ENCODE measurements at regions not wholly inside any gene's neighbourhood (a gene's known extent, or its start where the extent isn't known, plus 50 kb on each side); places are given as distances from the start of the nearest gene placed in this dataset.
"Not testable (repeated sequence)": the region's sequence is repeated elsewhere in the genome, so short reads cannot be mapped to it uniquely, and the experiment has no call there.

DNA sequence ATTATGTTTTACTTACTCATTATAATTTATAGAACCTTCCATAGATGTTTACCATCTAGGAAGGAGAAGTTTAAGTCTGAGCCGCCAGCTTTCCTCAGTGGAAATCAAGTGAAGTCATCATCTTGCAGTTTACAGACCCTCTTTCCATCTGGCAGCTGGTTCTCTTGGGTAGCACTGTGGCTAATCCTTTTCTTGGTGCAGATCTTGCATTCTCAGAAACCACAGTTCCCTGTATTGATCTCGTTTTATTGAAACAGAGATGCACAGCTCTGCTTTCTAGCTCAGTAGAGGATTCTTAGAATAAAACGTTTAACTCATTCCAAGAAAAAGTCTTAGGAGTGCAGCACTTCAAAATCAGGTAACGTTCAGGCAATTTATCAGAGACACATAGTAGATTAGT is 1154.7 kb downstream of the FOXD4L5 start:
- not testable (repeated sequence) for DNase-seq (ENCODE audit: low spot score)

DNA sequence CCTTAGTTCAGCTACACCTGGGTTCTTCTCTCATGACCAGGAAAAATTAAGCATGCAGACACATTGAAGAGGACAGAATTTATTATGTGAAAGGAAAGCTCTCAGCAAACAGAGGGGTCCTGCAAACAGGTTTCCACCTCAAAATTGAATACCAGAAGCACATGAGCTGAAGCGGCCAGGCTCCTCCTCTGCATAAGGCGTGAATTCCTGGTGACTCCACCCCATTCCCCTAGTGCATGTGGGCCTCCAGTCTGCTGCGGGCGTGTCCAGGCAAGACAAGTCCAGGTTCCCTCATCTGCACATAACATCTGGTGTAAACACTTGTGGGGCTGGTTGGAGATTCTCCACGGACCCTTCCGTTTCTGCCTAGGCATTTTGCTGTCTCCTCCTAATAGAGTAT is 1156.4 kb downstream of the FOXD4L5 start:
- no peak for DNase-seq (ENCODE audit: low spot score)

DNA sequence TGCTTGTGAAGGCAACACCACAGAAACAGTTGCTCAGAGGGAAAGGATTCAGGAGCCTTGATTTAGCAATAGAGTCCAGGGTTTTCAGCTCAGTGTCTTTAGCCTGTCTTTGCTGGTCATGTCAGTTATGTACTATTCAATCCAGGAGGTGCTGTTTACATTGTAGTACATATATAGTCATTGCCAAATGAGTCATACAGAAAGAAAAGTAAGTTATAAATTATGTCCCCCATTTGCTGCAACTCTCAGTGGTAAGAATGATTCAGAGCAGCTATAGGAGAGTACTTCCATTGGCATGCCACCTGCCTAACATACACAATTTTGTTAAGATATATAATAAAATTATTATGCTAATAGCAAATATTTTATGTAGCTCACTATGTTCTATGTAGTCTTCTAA is 1163.4 kb downstream of the FOXD4L5 start:
- DNase-seq (ENCODE audit: low spot score), result not testable (repeated sequence)

DNA sequence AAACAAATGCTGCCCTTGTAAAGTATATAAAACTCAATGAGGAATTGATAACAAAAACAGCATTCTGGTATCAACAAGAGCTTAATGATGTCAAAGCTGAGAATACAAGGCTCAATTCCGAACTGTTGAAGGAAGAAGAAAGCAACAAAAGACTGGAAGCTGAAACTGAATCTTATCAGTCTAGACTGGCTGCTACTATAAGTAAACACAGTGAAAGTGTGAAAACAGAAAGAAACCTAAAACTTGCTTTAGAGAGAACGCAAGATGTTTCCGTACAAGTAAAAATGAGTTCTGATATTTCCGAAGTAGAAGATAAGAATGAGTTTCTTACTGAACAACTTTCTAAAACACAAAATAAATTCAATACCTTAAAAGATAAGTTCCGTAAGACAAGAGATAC is 1167.7 kb downstream of the FOXD4L5 start:
- not testable (repeated sequence) for DNase-seq (ENCODE audit: low spot score)

DNA sequence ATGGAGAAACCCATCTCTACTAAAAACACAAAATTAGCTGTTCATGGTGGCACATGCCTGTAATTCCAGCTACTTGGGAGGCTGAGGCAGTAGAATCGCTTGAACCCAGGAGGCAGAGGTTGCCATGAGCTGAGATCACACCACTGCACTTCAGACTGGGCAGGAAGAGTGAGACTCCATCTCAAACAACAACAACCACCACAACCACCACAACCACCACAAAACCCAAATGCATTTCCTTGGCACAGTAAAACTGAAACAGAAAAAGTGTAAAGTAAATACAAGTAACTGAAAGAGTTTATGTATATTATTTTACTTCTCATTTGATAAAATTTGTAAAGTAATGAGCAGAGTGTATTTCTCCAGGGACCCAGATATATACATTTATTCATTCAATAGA is 1177.1 kb downstream of the FOXD4L5 start:
- not testable (repeated sequence) for DNase-seq (ENCODE audit: low spot score)

DNA sequence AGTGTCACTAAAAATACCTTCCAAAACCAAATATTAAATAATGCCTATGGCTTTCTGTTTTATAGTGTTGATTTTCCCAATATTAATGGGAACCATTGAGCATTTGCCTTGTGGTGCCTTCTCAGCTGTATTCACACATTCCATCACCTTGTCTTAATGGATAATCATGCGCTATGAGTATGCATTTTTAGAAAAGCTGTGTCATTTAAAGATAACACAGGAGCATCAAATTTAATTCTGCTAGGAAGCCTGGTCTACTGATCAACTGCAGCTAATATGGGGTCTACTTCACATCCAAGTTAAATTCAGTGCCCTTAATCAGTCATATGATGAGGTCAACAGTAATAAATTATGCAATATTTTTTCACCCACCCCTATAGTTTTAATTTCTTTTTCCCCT is 1177.8 kb downstream of the FOXD4L5 start:
- DNase-seq (ENCODE audit: low spot score), result not testable (repeated sequence)

DNA sequence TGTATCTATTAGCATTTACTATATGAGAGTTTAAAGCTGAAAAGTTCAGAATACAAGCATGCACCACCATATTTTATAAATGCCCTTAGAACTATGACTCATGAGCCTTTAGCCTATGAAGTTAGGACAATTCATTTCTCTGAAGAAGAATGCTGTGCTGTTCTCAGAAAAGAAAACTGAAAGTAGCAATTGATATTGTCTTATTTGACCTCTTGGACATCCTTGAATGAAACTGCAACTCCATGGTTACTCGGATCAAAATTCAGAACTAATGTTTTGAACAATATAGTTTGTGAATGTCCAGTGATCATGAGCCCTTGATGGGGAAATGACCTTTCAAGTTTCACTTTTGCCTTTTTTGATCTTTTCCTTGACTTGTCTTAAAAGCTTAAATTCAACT is 1179.8 kb downstream of the FOXD4L5 start:
- DNase-seq (ENCODE audit: low spot score), result not testable (repeated sequence)

DNA sequence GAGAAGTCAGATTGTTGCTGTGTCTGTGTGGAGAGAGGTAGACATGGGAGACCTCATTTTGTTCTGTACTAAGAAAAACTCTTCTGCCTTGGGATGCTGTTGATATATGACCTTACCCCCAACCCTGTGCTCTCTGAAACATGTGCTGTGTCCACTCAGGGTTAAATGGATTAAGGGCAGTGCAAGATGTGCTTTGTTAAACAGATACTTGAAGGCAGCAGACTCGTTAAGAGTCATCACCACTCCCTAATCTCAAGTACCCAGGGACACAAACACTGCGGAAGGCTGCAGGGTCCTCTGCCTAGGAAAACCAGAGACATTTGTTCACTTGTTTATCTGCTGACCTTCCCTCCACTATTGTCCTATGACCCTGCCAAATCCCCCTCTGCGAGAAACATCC is 1183.5 kb downstream of the FOXD4L5 start:
- DNase-seq (ENCODE audit: low spot score), result not testable (repeated sequence)

DNA sequence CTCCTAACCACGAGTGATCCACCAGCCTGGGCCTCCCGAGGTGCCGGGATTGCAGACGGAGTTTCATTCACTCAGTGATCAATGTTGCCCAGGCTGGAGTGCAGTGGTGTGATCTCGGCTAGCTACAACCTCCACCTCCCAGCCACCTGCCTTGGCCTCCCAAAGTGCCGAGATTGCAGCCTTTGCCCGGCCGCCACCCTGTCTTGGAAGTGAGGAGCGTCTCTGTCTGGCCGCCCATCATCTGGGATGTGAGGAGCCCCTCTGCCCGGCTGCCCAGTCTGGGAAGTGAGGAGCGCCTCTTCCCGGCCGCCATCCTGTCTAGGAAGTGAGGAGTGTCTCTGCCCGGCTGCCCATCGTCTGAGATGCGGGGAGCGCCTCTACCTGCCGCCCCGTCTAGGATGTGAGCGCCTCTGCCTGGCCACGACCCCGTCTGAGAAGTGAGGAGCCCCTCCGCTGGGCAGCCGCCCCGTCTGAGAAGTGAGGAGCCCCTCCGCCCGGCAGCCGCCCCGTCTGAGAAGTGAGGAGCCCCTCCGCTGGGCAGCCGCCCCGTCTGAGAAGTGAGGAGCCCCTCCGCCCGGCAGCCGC is 1184.3 kb downstream of the FOXD4L5 start:
- DNase-seq (ENCODE audit: low spot score), result not testable (repeated sequence)

DNA sequence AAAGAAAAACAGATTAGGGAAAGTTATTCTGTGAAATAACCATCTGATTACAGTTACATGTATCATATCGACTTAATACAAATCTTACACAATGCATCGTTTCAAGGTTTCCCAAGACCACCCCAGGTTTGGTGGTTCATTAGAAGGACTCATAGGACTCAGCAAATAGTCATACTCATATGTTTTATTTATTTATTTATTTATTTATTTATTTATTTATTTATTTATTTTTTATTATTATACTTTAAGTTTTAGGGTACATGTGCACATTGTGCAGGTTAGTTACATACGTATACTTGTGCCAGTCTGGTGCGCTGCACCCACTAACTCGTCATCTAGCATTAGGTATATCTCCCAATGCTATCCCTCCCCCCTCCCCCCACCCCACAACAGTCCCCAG is 1199.0 kb downstream of the FOXD4L5 start:
- not testable (repeated sequence) for DNase-seq (ENCODE audit: low spot score)

DNA sequence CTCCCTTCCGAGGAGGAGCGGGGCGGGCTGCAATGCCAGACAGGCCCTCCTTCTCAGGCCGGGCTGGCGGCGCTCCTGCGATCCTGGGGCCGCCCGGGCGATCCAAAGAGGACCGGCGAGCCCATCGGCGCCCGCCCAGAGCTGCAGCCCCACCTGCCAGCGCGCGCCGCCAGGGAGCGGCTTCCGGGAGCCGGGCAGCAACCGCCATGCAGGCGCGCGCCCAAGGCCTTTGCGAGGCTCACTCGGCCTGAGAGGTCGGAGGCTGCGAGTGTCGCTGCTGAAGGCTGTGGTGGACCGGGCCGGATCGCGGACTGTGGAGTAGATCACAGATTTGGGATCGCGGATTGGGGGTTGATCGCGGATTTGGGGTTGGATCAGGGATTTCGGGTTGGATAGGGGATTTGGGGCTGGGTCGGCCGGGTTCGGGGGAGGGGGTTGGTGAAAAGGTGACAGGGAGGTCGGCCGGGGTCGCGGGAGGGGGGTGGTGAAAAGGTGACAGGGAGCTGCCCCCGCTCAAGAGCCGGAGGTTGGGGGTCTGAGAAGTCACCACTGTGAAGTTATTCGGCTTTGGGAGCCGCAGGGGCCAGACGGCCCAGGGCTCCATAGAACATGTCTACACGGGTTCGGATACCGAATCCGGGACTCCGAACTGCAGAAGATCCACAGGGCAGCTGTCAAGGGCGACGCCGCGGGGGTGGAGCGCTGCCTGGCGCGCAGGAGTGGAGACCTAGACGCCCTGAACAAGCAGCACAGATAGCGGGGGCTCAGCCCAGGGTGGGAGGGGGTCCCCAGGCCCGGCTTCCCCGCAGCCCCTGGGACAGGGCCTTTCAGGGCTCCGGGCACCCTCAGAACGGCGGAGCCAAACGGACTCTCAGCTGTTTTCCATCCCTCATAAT is 1213.4 kb downstream of the FOXD4L5 start:
- not testable (repeated sequence) for DNase-seq (ENCODE audit: low spot score)

DNA sequence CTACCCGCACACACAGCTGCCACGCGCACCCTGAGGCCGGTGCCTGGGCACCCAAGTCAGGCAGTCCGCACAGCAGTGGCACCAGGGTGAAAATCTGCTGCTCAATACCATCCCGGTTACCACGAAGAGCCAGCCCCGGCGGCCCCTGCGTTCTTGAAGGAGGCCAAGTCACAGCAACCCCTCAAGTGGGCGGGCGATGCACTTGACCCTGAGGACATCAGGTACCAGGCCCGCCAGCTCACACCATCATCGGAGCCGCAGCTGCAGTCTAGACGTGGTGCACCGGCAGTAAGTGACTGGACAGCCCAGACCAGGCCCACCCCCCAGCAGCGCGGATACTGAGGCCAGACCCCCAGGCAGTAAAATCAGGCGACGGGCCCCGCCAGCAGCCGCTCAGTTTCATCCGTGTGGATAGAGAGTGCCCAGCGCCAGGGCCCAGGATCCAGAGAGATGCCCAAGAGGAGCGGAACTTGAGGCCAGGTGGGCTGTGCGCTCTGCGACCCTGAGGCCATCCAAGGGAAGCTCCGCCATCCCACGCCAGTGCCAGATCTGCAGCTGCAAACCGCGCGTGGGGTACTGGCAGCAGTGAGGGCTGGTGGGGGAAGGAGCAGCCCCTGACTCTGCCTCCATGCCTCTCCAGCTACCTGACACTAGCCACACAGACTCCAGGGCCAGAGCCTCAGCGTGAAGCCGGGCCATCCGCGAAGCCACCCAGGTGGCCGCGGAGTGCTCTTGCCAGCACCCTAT is 1214.2 kb downstream of the FOXD4L5 start:
- DNase-seq (ENCODE audit: low spot score), result not testable (repeated sequence)

DNA sequence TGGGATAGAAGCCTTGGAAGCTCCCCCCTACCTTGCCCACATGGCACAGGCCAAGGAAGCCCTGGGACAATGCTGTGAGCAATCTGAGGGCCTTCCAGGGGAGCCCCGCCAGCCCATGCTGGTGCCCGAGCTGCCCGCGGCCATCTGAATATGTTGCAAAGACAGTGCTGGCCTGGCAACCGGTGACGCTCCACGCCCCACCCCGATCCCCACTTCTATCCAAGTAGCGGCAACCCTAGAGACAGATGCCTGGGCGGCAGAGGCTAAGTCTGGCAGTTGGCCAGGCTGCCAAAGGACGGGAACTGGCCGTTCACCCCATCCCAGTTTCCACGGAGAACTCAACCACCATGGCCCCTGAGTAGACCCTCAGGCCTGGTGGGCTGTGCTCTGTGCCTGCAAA is 1214.9 kb downstream of the FOXD4L5 start:
- DNase-seq (ENCODE audit: low spot score), result not testable (repeated sequence)

DNA sequence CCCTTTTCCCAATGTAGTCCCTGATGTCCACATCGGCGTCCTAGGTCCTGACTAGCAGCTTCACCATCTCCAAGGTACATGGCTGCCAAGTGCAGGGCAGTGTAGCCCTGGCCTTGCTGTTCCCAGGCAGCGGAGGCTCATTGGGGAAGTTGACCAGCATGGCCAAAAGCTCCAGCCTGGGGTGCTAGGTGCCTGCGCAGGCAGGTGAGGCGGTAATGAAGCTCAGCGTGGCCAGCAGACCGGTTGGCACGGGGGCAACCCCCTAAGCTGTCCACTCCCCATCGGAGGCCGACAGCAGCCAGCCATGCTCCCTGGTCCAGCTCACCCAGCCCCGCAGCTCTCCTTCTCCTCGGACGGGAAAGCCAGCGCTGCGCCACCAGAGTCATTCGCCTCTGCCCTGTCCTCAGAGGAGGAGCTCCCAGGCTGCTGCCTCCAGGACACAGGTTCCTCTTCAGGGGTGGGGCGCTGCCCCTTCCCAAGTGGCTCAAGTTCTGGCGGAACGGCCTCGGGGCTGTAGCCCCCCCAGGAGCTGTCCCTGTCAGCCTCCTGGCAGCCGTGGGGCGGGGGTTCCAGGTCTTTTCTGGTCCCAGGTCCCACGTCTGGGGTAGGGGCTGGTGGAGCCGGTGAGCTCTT is 1218.2 kb downstream of the FOXD4L5 start:
- DNase-seq (ENCODE audit: low spot score), result no peak

DNA sequence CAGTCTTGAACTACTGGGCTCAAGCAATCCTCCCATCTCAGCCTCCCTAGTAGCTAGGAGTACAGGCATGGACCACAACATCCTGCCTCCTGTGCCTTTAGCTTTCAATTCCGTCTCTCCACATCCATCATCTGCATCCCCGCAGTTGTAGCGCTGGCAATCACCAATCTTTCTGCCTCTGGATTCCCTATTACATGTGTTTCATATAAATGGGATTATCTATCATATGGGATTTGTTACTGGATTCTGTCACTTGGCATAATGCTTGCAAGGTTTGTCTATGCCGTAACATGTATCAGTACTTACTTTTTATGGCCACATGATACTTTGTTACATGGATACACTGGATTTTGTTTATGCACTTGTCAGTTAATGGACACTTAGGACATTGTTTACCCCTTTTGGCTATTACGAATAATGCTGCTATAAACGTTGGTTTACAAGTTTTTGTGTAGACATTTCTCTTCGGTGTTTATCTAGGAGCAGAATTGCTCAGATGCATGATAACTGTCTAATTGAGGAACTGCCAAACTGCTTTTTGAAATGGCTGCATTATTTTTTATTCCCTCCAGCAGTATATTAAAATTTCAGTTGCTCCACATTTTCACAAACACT is 1223.9 kb downstream of the FOXD4L5 start:
- no peak for DNase-seq (ENCODE audit: low spot score)

DNA sequence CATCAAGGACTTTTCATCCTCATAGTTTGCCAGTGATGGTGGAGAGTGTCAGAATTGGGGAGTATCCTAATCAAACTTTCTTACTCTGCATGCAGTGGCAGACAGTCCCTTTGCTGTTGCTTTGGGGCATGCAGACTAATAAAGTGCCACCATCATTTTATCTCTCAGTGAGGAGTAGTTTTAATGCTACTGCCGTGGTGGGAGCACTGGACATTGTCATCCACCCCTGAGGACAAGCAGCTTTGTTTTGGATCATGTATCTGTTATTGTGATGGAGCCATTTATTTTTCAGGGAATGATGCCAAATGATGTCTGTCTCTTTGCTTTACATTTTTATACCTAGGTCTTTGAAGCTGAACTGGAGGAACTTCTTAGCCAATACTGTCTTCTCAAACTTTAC is 1226.9 kb downstream of the FOXD4L5 start:
- DNase-seq (ENCODE audit: low spot score), result not testable (repeated sequence)

DNA sequence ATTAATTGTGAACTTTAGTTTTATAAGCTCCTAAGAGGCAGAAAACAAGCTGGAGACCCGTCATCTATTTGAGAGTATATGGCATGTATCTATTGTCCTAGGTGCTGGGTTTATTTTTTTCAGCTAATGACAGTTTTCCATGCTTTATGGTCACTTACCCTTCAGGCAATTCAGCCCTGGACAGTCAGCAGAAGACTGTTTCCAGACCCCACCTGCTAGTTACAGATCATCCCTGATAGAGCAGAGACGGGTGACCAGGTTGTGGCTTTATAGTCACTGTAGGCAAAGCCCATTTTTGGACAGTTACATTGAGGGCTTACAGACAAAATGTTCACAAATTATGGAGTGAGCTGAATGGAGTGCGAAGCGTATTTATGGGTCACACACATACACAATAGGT is 1227.5 kb downstream of the FOXD4L5 start:
- no peak for DNase-seq (ENCODE audit: low spot score)

DNA sequence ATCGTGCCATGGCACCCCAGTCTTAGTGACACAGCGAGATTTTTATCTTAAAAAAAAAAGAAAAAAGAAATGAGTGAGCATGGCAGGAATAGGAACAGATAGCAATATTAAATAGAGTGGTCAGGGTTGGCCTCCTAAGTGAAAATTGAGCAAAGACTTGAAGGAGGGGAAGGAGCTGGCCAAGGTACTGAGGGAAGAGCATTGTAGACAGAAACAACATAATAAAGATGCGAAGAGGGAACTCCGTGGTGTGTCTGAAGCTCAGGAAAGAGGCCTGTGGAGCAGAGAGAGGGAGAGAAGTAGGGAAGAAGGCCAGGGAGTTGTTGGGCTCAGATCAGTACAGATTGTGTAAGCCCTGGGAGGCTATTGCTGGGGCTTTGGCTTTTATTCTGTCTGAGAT is 1256.1 kb downstream of the FOXD4L5 start:
- not testable (repeated sequence) for DNase-seq (ENCODE audit: low spot score)

DNA sequence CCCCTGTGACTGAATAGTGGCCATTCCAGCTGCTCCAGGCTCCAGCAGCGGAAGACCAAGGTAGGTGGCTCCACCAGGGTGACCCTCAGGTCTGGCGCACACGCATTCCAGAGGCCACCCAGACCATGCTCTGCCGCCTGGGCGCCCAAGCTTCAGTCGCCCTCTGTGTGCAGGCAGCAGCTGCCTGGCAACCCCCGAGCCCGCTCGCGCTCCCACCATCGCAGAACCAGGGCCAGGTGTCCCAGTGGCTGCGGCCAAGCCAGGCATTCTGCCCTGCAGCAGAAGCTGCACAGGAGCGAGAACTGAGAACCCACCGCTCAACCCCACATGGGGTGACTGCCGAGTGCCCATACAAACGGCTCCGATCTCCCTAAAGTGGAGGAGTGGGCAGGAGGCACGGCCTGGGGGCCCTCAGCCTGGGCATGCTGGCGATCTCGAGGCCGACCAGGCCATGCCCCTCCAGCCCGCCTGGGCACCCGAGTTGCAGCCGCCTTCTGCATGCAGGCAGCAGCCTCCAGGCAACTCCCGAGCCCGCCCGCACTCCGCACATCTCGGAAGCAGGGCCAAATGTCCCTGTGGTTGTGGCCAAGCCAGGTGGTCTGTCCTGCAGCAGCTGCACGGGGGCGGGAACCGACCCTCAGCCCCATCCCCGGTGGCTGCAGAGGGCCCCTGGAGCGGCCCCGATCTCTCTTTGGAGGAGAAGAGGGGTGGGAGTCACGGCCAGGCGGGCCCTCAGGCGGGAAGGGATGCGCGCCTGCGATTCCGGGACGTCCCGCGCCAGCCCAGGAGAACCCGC is 1264.1 kb downstream of the FOXD4L5 start:
- not testable (repeated sequence) for DNase-seq (ENCODE audit: low spot score)

DNA sequence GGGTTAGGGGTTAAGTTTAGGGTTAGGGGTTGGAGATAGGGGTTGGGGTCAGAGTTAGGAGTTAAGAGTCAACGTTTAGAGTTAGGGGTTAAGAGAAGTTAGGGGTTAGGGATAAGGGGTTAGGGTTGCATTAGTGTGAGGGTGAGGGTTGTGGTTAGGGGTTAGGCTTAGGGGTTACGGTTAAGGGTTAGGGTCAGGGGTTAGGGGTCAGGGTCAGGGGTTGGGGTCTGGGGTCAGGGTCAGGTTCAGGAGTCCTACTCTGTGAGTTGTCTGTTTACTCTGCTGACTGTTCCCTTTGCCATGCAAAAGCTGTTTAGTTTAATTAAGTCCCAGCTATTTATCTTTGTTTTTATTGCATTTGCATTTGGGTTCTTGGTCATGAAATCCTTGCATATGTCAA is 1267.3 kb downstream of the FOXD4L5 start:
- DNase-seq (ENCODE audit: low spot score), result not testable (repeated sequence)

DNA sequence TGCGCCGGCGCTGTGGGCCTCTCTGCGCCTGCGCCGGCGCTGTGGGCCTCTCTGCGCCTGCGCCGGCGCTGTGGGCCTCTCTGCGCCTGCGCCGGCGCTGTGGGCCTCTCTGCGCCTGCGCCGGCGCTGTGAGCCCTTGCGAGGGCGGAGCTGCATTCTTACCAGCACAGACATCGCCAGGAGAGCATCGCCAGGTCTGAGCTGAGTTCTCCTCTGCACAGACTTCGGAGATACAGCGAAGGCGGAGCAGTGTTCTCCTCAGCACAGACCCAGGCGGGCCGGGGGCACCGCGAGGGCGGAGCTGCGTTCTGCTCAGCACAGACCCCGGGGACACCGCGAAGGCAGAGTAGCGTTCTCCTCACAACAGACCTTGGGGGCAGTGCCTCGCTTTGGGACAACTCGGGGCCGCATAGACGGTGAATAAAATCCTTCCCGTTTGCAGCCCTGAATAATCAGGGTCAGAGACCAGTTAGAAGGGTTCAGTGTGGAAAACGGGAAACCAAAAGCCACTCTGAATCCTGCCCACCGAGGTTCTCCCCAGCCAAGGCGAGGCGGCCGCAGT is 1268.1 kb downstream of the FOXD4L5 start:
- peak; percentile 44 for DNase-seq (ENCODE audit: low spot score)
